ENCODE measurements at regions not wholly inside any gene's neighbourhood (a gene's known extent, or its start where the extent isn't known, plus 50 kb on each side); places are given as distances from the start of the nearest gene placed in this dataset.

GRCh38 chr14:65308536-65308935 is 104.0 kb upstream of the FUT8 start:
- DNase-seq (ENCODE audit: low read depth), result no peak

GRCh38 chr14:65310568-65310967 is 102.0 kb upstream of the FUT8 start:
- no peak for DNase-seq (ENCODE audit: low read depth)

- DNase-seq (ENCODE audit: low read depth), result no peak
Measured at GRCh38 chr14:65312859-65313258, 99.7 kb upstream of the FUT8 start.

- no peak for DNase-seq (ENCODE audit: low read depth)
Measured at GRCh38 chr14:65318636-65319506, 93.7 kb upstream of the FUT8 start.

GRCh38 chr14:65320661-65321308 is 91.7 kb upstream of the FUT8 start:
- no peak for DNase-seq (ENCODE audit: low read depth)

GRCh38 chr14:65321370-65321875 is 91.1 kb upstream of the FUT8 start:
- DNase-seq (ENCODE audit: low read depth), result peak; percentile 15

GRCh38 chr14:65329481-65329880 is 83.0 kb upstream of the FUT8 start:
- DNase-seq (ENCODE audit: low read depth), result no peak

- DNase-seq (ENCODE audit: low read depth), result no peak
Measured at GRCh38 chr14:65329911-65330310, 82.6 kb upstream of the FUT8 start.

GRCh38 chr14:65330416-65330815 is 82.1 kb upstream of the FUT8 start:
- no peak for DNase-seq (ENCODE audit: low read depth)

GRCh38 chr14:65331652-65332051 is 80.9 kb upstream of the FUT8 start:
- no peak for DNase-seq (ENCODE audit: low read depth)

- no peak for DNase-seq (ENCODE audit: low read depth)
Measured at GRCh38 chr14:65332141-65332871, 80.2 kb upstream of the FUT8 start.

- DNase-seq (ENCODE audit: low read depth), result no peak
Measured at GRCh38 chr14:65333943-65334687, 78.4 kb upstream of the FUT8 start.

GRCh38 chr14:65334765-65335410 is 77.6 kb upstream of the FUT8 start:
- no peak for DNase-seq (ENCODE audit: low read depth)

- DNase-seq (ENCODE audit: low read depth), result no peak
Measured at GRCh38 chr14:65335411-65335947, 77.1 kb upstream of the FUT8 start.

- DNase-seq (ENCODE audit: low read depth), result no peak
Measured at GRCh38 chr14:65336191-65336591, 76.3 kb upstream of the FUT8 start.

- DNase-seq (ENCODE audit: low read depth), result no peak
Measured at GRCh38 chr14:65339866-65340265, 72.7 kb upstream of the FUT8 start.

GRCh38 chr14:65344011-65344410 is 68.5 kb upstream of the FUT8 start:
- DNase-seq (ENCODE audit: low read depth), result no peak

GRCh38 chr14:65345266-65345665 is 67.3 kb upstream of the FUT8 start:
- no peak for DNase-seq (ENCODE audit: low read depth)

- no peak for DNase-seq (ENCODE audit: low read depth)
Measured at GRCh38 chr14:65346474-65346873, 66.1 kb upstream of the FUT8 start.

GRCh38 chr14:65346895-65347294 is 65.6 kb upstream of the FUT8 start:
- no peak for DNase-seq (ENCODE audit: low read depth)

Data from myocyte (in vitro differentiated cells).